ENCODE measurements at regions not wholly inside any gene's neighbourhood (a gene's known extent, or its start where the extent isn't known, plus 50 kb on each side); places are given as distances from the start of the nearest gene placed in this dataset.

- TF ChIP-seq CTCF (conservative IDR thresholded peaks at IDR 0.05) (no peak), ZFX (IDR thresholded peaks at IDR 0.05) (no peak)
Observed at GRCh38 chr9:75376680-75377254, 288.5 kb downstream of the OSTF1 start.
